NCI-H446 (cell line): ENCODE measurements at regions not wholly inside any gene's neighbourhood (a gene's known extent, or its start where the extent isn't known, plus 50 kb on each side); places are given as distances from the start of the nearest gene placed in this dataset.

Experiments
- DNase-seq, 2 experiments: peaks; one replicate each; lab custom pipeline; 2025; lab: John Stamatoyannopoulos, UW

DNA sequence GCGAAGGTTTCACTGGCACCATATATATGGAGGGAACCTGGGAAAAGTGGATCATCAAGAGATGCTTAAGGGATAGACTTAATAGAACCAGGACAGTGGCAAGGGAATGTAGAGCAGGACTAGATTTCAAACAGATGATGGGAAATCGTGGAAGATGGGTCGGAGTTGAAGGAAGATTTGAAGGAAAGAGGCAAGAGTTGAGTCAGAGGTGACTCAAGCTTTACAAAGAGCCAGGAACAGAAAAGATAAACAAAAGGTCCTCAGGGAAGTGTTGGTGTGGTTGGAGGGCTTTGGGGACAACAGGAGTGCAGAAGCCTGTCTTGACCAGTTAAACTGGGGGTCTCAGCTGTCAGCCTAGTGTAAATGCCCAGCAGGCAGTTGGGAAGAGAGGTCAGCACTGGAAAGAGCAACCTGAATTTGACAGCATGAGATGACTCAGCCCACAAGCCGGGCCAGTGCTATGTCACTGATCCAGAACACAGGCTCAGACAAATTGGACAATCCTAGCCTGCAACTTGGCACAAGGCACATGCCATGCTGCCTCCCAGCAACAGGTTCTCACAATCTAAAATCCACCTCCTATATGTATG lies 230.5 kb downstream of the IDS start:
- no peak for DNase-seq

DNA sequence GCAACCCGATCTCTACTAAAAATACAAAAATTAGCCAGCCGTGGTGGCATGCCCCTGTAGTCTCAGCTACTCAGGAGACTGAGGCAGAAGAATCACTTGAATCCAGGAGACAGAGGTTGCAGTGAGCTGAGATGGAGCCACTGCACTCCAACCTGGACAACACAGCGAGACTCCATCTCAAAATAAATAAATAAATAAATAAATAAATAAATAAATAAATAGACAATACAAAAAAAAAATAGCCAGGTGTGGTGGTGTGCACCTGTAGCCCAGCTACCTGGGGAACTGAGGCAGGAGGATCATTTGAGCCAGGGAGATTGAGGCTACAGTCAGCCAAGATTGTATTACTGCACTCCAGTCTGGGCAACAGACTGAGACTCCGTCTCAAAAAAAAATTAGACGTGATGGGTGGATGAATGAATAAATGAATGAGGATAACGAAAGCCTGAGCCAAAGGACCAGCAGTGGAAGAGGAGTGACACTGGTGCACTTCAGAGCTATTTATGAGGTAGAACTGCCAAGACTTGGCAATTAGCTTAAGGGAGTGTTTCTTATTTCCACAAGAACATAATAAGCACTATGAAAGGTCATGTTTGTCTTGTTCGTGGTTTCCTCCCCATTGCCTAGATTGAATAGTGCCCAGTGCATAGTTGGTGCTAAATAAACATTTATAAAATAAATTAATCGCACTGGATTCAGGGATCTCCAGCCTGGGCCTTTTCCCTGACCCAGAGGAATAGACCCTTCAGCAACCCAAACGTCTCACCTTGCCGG lies 232.2 kb downstream of the IDS start:
- DNase-seq = no peak

DNA sequence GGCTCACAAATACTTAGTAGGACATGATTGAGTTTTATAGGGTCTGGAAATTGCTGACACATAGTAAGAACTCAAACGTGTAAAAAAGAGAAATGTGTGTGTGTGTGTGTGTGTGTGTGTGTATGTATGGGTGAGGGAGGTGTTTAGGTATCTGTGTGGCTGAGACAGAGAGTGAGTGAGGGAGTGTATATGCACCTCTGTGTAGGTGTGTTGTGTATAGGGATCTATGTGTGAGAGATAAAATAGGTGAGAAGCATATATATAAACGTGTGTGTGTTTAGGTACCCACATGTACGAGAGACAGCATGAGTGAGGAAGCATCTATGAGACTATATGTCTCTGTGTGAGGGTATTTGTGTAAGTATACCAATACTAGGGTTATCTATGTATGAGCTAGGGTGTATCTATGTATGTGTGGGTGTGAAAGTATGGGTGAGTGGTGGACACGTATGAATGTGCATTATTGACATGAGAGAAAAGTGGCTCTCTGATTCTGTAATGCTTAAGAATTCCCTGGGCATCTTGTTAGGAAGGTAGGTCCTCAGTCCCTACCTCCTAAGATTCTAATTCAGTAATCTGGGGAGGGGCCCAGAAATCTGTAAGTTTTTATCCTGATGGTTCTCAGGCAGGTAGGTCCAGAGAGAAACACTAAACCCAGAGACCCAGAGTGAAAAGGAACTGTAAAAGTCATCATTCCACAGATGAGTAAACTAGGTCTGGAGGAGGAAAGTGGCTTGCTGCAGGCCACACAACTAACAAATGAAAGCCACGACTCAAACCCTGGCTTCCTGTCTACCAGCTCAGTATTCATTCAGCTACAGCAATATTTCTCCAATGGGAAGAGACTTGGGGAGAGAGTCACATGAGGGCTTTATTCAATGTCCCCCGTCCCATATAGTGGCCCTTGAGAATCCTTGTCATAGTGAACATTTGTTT lies 237.0 kb downstream of the IDS start:
- no peak for DNase-seq

DNA sequence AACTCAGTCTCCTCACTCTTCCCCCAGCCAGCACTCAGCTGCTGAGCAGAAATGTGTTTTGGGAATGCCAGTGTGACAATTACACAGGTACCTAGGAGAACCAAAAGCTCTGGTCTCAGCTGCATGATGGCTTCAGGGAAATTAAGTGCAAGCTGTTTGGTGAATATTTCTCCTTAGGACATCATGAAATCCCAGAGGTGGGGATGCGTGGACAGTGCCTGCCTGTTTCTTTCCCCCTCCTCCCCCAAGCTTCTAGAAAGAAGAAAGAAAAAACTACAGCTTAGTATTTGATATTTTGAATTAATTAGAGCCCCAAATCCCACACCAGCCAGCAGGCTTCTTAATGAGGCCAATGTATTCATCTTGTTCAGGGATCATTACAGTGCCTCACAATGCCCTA lies 243.0 kb downstream of the IDS start:
- DNase-seq = no peak

DNA sequence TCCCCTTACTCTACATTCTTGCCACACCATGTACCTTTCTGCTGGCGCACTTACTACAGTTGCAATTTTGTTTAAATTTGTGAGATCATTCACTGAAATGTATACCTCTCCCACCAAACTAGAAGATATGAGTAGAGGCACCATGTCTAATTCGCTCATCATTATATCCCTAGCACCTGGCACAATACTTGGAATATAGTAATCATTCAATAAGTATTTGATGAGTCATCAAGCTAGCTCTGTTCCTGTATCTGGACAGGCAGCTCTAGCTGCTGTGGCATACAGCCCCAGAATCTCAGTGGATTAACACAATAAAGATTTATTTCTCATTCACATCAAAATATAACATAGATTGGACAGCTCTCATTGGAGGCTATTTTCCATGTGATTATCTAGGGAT lies 245.9 kb downstream of the IDS start:
- DNase-seq = no peak

DNA sequence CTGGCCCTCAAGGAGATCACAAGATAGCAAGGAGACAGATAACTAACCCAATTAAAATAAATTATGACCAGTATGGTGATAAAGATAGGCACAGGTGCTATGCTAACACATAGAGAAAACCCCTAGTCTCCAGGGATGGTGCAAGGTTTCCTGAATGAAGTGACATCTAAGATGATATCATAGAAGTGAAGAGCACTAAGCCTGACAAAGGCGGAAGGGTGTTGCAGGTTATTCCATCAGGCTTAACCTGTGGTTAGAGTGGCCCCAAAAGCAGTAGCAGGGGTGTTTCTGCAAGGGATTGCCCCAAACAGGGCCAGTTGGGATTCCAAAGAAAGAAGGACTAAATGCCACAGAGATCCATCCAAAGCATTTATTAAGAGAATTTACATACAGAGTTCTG lies 249.2 kb downstream of the IDS start:
- no peak for DNase-seq

DNA sequence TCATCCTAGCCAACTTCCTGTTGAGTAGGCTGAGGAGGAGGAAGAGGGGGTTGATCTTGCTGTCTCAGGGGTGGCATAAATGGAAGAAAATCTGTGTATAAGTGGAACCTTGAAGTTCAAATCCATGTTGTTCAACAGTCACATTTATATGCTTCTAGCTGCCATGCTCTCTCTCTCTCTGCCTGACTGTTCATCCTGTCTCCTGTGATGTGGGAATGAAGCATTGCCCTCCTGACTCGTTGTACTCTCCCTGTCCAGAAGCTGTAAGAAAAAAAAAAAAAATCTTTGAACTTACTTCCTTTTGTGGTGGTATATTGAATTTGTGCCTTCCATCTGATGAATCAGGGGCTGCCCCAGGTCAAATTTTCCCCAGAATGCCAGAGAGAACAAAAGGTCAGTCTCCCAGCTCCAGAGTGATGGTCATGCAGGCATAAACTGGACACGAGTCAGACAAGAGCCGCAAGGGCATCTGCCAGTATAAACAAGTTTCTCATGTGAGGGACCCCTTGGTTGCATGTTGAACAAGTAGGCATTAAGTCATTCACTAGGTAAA lies 257.0 kb downstream of the IDS start:
- DNase-seq = no peak

DNA sequence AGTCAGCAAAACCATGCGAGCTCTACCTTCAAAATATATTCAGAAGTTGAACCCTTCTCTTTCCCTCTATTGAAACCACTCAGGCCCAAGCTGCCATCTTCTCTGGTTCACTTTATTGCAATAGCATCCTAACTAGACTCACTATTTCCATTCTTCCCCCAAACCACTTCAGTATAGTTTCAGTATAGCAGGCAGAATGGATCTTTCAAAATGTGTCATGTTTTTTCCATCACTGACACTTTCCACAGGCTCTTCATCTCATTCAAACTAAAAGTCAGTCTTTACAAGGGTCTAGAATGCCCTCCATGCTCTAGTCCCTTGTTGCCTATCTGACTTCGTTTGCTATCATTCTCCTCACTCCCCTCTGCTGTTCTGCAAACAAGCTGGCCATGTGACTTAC lies 274.4 kb downstream of the IDS start:
- DNase-seq = no peak

DNA sequence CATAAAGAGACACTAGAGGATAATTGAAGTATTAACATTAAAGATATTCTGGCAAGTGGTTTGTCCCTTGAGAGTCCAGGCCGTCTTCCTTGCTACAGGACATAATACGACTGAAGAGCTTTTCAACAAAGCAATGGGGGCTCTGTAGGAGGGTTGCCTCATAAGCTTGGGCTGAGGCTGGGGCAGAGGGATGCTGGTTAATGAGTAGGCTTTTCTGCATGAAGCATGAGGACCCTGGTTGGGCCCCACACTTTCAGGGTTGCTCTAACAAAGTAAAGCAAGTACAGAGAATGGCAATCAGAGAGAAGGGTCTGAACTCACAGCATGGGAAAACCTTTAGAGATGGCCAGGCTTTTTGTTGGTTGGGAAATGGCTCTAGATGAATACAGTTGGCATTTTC lies 281.3 kb downstream of the IDS start:
- no peak for DNase-seq

DNA sequence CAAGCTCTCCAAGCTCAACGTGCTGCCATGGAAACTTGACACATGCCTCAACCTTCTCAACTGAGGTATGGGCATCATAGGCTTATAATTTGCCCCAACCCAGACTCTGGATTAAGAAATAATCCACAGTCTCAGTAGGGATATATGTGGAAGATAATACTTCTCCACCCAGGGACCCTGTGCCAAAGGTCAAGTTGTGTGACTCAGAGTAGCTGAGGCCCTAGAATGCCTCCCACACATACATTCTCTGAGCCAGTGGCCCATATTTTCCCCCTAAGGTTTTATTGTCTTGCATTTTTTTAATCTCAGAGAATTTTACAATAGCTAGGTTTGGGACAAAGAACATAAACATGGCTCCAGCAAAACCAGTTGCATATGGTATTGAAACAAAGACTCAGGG lies 283.1 kb downstream of the IDS start:
- no peak for DNase-seq

DNA sequence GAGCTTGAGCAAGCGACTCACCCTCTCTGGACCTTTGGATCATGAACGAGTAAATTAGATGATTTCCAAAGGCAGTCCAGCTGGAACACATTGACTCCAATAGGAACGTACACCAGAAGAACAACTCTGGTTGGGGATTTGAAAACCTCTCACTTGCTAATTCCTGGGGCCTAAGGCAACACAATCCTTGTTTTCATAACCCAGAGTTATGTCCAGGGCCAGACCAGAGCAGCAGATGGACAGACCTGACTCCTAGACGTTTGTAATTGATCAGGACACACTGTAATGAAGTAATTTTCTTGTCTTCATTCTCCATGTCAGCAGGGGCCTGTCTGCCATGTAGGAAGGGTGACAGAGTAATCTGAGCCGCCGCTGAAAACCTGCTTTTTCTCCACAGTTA lies 283.9 kb downstream of the IDS start:
- DNase-seq = no peak

DNA sequence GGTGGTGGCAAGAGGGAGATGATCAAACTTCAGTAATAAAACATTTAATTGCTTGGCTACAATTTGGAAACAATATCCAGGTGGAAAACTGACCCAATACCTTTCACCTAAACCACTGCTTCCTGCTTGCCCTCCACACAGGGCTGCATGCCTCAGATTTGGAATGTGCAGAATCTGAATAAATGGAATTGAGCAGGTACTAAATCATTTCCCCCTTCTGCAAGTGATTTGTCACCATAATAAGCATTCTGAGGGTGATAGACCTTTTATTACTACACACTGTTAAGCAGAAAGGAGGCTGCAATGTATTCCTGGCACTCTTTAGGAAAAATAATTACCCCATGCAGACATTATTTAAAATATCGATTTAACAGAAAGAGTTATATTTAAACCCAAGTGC lies 291.8 kb downstream of the IDS start:
- no peak for DNase-seq

DNA sequence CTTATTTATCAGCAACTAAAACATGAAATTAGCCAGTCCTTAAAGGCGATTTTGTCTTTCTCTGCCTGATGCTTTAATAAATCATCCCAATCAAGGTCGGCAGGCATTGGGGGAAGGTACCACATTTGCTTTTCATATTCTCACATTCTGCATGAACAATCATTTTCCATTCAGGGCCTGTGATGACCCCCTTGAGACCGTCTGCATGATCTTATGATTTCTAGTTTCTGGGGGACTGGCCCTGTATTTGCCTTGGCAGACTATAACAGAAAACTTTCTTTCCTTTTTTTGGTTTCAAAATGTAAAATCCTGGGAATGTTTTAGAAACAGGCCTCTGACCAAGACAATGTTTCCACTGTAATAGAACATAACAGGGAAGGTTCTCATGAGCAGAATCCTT lies 296.8 kb downstream of the IDS start:
- no peak for DNase-seq

DNA sequence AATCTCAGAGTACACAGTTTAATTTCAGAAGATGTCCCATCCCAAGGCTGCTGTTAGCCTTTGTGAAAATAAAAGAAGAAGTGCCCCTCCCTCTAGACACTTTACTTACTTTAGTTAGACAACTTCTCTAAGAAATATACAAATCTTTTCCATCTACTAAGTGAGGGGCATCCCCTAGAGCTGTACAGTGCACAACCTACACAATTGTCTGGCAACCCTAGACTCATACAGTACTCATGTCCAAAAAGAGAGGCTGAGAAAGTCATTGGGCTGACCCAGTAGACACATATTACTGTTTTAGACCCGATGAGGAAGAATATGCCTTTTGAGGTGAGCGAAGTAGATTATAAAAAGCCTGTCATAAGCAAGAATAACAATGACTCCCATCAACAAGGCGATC lies 297.6 kb downstream of the IDS start:
- no peak for DNase-seq

DNA sequence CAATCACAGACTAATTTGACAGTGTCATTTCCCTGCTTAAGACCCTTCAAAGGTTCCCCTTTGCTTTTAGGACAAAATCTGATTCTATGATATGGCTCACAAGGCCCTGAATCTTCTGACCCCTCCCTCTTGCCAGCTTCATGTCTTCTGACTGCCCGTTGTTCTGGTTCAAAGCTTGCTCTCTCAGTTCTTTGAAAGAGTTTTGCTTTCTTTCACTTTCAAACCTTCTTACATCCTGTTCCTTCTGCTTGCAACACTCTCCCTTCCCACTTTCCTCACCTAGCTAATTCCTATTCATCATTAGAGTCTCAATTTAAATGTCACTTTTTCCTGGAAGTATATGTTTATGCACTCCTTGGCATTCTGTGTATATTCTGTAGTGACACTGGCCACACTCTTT lies 299.2 kb downstream of the IDS start:
- DNase-seq = no peak

DNA sequence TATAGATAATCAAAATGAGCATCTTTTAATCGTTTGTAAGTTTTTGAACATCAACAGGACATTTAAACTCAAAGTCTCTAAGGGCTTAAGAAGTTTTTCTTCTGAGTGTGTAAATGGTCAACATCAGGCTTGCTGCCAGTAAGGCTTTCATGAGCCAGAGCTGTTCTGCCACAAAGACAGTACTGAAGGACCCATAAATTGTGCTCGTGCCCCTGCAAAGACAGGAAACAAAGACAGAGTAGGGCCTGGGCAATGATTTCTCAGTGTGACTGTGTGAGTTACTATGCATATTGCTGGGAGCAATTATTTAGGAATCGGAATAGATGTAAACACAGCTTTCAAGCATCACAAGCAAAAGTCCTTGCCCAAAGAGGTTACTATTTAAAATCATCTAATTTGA lies 300.0 kb downstream of the IDS start:
- DNase-seq = no peak

DNA sequence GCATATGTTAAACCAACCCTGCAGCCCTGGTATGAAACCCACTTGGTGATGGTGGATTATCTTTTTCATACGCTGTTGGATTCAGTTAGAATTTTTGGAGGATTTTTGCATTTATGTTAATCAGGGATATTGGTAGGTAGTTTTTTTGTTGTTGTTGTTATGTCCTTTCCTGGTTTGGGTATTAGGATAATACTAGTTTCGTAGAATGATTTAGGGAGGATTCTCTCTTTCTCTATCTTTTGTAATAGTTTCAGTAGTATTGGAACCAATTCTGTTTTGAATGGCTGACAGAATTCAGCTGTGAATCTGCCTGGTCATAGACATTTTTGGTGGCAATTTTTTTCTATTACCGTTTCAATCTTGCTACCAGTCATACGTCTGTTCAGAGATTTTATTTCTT lies 305.4 kb downstream of the IDS start:
- DNase-seq = no peak

DNA sequence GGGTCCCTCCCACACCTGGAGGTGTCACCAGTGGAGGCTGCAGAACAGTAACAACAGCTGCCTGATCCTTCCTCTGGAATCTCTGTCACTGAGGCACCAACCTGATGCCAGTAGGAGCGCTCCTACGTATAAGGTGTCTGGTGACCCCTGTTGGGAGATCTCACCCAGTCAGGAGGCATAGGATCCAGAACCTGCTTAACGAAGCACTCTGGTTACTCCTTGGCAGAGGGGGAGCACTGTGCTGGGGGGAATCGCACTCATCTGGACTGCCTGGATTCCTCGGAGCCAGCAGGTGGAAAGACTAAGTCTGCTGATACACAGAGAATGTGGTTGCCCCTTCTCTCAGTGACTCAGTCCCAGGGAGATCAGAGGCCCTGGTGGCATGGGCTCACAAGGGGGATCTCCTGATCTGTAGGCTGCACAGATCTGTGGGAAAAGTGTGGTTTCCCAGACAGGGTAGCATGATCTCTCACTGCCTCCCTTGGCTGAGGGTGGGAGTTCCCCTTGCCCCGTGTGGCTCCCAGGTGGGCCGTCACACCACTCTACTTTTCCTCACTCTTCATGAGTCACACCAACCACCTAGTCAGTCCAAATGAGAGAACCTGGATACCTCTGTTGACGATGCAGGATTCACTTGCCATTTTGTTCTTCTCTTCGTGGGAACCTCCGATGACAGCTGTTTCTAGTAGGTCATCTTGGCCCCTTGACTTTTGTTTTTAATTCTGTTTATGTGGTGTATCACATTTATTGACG lies 305.9 kb downstream of the IDS start:
- DNase-seq = no peak

DNA sequence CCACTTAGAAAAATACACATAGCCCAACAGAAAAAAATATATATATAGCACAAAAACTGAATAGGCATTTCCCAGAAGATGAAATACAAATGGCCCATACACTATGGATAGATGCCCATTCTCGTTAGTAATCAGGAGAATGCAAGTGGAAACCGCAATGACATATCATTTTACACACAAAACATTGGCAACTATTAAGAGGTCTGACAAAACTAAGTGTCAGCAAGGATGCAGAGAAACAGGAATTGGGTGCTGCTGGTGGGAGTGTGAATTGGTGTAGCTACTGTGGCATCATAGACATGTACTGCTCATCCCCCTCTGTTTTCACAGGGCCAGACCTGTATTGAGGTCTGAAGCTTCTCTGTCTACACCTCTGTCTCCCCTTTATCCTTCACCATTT lies 320.0 kb downstream of the IDS start:
- DNase-seq = no peak

DNA sequence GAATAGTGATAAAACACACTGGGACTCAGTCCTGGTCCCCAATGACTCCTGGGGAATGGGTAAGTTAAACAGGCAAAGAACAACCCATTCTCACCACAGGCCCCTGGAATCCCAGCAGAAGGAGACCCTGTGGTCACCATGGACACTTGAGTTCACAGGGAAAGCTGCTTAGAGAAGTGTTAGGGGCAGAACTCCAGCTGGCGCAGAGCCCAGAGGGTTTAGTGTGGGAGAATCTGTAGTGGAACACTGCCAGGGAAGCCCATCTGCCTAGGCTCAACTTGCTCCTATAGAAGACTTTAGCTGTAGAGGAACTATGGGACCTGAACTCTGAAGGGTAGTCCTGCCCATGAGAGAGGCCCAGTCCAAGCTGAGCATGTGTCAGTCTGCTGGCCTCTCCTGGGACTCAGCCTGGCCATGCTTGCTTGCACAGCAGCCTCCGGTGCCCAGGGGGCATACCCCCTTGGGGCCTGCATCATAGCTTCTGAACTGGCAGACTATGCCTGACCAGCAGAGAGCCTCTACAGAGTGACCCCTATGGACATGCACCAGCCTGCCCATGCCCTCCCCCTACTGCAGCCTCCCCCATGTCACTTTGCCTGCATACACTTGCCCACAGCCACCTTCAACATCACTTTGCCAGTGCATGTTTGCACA lies 343.5 kb downstream of the IDS start:
- DNase-seq = peak in 1 of 2 experiments; percentile 1

DNA sequence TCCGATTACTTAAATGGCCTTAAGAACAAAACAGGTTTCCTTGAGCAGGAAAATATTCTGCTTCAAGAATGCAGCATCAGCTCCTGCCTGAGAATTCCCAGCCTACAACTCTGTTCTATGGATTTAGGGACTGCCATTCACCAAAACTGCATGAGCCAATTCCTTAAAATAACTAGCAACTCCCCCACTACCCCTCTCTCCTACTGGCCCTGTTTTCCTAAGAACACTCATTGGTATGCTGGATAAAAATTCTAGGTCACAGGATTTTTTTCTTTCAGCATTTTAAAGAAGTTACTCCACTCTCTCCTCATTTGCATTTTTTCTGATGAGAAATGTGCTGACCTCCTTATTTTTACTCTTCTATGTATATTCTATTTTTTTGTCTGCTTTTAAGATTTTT lies 347.1 kb downstream of the IDS start:
- DNase-seq = no peak
